Vagina (tissue), 2 donors: ENCODE measurements at regions not wholly inside any gene's neighbourhood (a gene's known extent, or its start where the extent isn't known, plus 50 kb on each side); places are given as distances from the start of the nearest gene placed in this dataset.

Experiments used
- POLR2A ChIP-seq, 2 donors: fragments of 450-650 bp; IDR thresholded peaks; one replicate each; pipeline ENCODE4 v1.6.1; 2017; ENCODE audit warnings: antibody characterized with exemption in 2 of 2, mild to moderate bottlenecking in 2 of 2, moderate library complexity in 2 of 2
- POLR2AphosphoS5 ChIP-seq, 2 donors: sonication (generic); formaldehyde crosslinking; IDR thresholded peaks; one replicate each; pipeline ENCODE4 v1.9.0; 2017; ENCODE audit warnings: antibody characterized with exemption in 2 of 2, mild to moderate bottlenecking in 2 of 2, low read depth in 1 of 2; ENCODE audit not compliant: insufficient read depth in 1 of 2
- TF ChIP-seq, protein P1 (sequence below), 3 experiments: fragments of 450-650 bp in 2 of 3; fragments of 200-600 bp in 1 of 3; sonication (generic) in 1 of 3; IDR thresholded peaks; one replicate each; pipeline ENCODE4 v1.5.1; 2017 to 2019; ENCODE audit warnings: antibody characterized with exemption in 3 of 3, mild to moderate bottlenecking in 2 of 3, moderate library complexity in 2 of 3

DNA sequence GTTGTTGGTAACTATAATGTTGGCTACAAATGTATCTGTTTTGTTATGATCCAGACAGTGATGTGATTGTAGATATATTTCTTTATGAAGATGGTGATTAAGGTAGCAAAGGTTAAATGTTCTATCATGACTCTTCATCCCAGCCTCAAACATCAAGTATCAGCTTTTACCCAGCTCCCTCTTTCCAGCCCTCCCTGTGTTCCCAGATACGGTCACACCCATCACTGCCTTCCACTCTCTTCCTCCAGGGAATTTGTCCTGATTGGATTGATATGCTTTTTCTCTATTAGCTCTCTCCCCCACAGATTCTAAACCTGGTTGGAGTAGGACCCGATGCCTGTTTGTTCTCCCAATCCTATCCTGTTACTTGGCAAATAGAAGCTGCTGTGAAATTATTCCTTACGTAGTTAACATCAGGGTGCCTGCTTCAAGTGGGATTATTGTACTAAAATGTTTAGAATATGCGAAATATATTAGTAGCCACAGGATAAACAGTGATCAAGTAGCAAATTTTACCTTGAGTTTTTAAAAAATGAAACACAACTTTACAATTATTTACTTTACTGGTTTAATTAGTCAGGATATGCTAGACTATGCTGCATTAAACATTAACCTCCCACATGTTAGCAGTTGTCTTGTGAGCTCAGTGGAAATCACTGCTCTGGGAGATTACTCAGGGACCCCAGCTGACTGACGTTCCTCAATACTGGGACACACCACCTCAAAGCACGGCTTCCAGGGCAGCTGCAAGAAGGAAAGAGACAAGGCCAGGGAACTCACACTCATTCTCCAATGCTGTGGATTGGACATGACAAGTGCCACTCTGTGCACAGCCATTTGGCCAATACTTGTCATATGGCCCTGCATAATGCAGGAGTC is 165.3 kb downstream of the ALX1 start:
- TF ChIP-seq, protein P1, sequence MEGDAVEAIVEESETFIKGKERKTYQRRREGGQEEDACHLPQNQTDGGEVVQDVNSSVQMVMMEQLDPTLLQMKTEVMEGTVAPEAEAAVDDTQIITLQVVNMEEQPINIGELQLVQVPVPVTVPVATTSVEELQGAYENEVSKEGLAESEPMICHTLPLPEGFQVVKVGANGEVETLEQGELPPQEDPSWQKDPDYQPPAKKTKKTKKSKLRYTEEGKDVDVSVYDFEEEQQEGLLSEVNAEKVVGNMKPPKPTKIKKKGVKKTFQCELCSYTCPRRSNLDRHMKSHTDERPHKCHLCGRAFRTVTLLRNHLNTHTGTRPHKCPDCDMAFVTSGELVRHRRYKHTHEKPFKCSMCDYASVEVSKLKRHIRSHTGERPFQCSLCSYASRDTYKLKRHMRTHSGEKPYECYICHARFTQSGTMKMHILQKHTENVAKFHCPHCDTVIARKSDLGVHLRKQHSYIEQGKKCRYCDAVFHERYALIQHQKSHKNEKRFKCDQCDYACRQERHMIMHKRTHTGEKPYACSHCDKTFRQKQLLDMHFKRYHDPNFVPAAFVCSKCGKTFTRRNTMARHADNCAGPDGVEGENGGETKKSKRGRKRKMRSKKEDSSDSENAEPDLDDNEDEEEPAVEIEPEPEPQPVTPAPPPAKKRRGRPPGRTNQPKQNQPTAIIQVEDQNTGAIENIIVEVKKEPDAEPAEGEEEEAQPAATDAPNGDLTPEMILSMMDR (IDR thresholded peaks at IDR 0.05), result no peak
- TF ChIP-seq POLR2A (IDR thresholded peaks at IDR 0.05) (no peak), POLR2AphosphoS5 (IDR thresholded peaks at IDR 0.05; ENCODE audit: insufficient read depth in 1 of 2, low read depth in 1 of 2) (no peak)
